ENCODE measurements at regions not wholly inside any gene's neighbourhood (a gene's known extent, or its start where the extent isn't known, plus 50 kb on each side); places are given as distances from the start of the nearest gene placed in this dataset.

DNA sequence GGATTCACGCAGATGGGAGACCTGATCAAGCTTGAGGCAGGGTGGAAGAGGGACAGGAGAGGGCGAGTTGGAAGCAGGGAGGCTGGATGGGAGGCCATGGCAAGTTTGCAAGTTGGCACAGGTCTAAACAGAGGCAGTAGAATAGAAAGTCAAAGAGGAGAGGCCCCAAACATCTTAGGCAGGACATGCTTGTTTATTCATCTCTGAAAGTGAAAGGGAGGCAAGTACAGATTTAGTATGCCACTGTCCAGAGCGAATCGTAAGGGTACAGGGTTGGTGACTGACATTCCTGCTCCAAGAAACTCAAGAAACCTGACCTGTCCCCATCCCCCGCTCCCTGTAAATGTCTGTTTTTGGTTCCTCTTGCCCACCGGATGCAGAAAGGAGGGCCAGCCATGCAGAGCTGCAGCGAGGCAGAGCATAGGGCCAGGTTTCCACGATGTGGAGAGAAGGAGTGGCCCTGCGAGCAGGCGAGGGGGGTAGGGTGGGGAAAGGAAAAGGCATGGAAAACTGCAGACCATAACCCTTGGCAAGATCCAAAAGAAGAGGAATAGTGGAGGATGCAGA lies 96.2 kb upstream of the BOD1 start:
- TF ChIP-seq, protein P1, sequence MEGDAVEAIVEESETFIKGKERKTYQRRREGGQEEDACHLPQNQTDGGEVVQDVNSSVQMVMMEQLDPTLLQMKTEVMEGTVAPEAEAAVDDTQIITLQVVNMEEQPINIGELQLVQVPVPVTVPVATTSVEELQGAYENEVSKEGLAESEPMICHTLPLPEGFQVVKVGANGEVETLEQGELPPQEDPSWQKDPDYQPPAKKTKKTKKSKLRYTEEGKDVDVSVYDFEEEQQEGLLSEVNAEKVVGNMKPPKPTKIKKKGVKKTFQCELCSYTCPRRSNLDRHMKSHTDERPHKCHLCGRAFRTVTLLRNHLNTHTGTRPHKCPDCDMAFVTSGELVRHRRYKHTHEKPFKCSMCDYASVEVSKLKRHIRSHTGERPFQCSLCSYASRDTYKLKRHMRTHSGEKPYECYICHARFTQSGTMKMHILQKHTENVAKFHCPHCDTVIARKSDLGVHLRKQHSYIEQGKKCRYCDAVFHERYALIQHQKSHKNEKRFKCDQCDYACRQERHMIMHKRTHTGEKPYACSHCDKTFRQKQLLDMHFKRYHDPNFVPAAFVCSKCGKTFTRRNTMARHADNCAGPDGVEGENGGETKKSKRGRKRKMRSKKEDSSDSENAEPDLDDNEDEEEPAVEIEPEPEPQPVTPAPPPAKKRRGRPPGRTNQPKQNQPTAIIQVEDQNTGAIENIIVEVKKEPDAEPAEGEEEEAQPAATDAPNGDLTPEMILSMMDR (IDR thresholded peaks at IDR 0.05; ENCODE audit: low read length) = no peak
- TF ChIP-seq EZH2 (optimal IDR thresholded peaks at IDR 0.05; ENCODE audit: low read depth, low read length) (no peak), EZH2phosphoT487 (IDR thresholded peaks at IDR 0.05; ENCODE audit: low read length) (no peak)
